NCI-H146 (cell line): ENCODE measurements at regions not wholly inside any gene's neighbourhood (a gene's known extent, or its start where the extent isn't known, plus 50 kb on each side); places are given as distances from the start of the nearest gene placed in this dataset.
"Not testable (repeated sequence)": the region's sequence is repeated elsewhere in the genome, so short reads cannot be mapped to it uniquely, and the experiment has no call there.

Experiments
- DNase-seq: peaks from one replicate; lab custom pipeline; 2025; lab: John Stamatoyannopoulos, UW

DNA sequence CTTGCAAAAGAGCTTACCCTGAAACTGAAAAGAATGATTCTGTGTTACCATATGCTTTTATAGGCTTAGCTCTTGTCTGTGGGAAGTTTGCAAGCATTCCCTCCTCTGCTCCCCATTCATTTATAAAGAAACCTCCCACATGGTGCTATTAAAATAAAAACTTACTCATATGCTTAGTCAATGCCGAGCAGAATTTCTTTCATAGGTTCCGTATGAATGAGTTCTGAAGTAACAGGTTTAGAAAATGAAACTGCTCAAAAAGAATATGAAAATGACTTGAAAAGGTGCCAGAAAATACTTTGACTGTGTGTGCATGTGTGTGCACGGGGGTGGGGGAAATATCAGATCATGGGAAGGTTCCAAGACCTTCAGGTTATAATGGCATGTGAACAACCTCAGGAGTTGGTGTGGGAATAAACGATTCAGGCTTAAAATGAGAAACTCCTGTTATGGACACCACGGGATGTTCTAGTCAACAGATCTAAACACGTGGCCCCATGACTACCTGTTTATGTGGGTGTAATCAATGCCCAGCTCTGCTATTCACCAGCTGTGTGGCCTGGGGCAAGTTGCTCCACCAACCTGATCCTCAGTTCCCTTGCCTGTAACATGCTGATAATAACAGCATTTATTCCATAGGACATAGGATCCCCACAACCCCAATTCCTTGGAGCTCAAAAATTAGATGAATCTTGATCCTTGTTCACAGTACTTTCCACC is 293.7 kb upstream of the PLGLB1 start:
- DNase-seq: not testable (repeated sequence)

DNA sequence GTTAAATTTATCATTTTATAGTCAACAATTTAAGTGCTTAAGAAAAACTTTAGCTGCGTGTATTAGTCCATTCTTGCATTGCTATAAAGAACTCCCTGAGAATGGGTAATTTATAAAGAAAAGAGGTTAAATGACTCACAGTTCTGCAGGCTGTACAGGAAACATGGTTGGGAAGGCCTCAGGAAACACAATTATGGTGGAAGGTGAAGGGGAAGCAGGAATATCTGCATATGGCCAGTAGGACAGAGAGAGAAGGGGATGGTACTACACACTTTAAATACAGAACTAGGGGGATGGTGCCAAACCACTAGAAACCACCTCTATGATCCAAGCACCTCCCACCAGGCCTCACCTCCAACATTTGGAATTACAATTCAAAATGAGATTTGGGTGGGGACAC is 295.5 kb upstream of the PLGLB1 start:
- DNase-seq: not testable (repeated sequence)

DNA sequence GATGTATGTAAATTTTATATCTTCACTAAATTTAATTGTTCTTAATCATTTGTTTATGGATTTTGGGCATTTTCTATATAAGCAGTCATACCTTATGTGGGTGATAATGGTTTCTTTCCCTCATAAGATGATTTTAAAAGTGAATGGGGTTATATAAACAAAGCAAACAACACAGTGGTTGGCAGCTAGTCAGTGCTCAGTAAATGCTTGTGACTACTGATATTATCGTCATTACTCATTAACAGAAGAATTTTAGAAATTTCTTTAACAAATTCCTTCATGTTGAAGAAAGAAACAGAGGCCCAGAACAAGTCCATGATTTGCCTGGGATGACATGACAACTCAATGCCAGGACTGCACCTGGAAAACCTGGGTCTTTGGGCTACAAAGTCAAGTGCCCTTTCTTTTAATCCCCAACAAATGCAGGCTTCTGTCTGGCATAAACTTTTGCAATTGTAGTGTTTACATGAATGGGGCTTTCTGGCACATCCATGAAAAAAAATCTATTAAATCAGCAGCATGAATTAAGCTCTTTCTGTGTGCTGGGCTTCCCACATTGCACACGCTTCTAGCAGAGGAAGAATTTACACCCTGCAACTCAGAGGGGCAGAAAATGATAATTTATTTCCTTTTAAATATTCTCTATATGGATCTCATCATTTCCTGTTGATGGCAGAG is 297.3 kb upstream of the PLGLB1 start:
- DNase-seq: not testable (repeated sequence)

DNA sequence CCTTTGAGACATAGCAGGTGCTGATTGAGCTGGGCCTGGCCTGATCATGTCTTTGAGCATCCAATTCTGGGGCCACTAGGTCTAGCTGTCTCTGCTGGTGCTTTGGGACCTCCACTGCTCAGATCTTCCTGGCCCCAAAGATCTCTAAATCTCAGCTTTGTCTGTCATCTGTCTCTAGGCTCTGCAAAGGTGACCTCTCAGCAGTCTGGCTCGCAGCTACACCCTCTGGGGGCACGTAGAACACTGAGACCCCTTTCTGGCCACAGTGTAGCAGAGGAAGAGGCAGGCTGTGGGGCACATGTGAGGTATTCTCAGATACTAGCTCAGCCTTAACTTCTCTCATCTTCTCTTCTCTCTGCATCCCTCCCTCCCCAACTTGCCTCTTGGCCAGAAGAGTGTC is 298.1 kb upstream of the PLGLB1 start:
- not testable (repeated sequence) for DNase-seq

DNA sequence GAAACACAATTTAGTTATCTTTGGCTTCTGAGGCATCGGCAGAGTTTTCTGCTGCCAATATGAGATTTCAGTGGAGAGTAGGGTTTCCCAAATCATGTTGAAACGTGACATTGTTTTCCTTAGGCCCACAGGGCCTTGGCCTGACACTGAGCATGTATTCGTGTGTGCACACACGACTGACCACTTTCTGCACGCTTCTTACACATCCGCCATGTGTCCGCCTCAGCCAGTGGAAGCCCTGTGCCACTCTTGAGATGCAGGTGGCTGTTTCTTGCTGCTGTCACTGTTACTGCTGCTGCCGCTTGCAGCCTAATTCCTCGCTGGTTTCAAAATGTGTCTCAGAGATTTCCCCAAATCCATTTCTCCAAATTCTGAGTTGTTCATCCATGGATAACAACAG is 299.6 kb upstream of the PLGLB1 start:
- not testable (repeated sequence) for DNase-seq

DNA sequence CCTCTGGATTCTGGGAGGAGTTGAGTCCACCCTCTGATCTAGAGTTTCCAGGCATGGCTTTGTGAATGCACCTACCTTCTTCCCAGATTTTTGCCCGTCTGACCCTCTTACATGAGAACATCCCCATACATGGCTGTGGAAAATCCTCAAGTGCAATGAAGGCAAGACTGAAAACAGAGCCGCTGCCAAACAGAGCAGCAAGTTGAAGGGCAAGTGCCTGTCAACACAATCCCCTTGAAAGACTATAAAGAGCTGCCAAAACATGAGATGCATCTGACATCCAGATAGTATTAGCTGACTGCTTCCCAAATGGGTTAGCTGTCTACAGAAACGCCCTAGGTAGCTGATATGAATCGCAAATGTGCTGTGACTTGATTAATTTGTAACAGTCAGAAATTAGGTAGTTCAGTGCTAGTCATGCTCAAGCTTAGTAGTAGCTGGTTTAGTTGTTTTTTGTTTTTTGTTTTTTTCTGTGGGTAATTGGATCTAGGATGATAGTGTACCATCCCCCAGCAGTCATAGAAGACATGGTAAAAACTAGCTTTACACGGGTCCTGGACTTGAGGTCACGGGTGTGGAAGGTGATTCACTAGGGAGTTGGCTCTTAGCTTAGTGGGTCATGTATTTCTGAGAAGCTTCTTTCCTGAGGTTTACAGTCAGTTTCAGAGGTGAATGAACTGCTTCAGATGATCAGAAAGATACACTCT is 302.8 kb upstream of the PLGLB1 start:
- DNase-seq: not testable (repeated sequence)

DNA sequence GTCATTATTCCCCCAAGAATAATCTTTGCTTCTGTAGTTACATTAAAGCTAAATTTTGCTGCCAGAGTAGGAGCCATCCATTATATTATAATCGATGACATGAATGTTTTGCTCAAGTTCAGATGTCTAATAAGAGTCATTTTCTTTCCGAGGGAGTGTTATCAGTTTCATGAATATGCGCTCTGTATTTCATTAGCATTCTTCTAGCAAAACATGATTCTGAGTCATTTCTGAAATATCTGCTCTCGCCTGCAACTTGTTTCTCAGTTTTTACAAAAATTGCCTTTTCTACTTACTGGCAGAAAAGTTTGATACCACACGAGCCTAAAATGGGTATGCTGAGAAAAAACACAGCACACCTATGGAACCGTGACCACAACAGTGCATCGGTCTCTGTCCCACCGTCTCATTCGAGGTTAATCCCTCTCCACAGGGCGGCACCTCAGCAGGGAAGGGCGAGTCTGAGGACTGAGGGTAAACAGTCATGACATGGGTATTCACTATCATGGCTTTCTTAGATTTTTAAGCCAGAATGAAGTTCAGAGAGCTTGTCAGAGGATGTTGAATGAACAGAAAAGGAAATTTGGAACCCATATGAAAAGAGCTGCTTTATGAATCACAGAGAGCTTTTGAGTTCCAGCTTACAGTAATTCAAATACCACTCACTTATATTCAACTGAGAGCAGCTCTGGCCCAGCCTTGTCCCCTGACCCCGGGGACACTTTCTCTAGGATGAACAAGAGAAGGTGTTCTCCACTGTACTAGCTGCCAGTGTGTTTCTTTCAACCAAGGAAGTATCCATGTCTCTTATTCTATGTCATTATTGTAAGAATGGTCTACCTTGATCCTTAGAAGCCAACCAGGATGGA is 303.6 kb upstream of the PLGLB1 start:
- DNase-seq: not testable (repeated sequence)

DNA sequence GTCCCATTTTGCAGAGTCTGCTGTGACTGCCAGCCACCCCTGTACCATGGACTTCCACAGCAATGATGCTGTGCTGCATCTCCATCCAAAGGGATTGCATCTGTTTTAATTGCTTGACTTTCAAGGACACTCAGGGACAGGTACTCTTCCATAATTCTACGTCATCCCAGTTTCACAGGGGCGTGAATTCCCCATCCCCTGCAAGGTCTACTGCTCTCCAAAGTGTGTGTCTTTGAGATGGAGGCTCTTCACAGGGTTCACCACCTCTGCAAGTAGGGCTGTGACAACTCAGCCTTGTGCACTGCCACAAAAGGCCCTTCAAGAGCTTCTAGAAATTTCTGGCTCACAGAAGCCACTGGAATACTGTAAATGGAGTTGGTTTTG is 304.3 kb upstream of the PLGLB1 start:
- DNase-seq: not testable (repeated sequence)

DNA sequence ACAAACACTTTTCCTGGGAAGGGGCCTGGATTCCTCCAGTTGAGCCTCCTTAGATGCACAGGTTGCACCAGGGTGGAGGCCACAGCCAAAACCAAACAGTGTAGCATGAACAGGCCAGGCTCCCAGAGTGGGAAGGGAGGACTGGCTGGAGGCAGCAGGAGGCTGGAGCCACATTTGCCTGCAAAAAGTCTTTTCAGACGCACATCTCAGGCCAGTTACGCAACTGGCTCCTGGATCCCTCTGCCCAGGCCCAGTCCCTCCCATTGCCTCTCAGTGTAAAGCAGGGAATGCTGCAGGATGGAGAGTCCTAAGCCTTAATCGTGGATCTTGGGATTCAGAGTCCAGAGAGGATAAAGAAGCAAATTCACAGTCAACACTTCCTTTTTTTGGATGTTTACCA is 305.1 kb upstream of the PLGLB1 start:
- not testable (repeated sequence) for DNase-seq

DNA sequence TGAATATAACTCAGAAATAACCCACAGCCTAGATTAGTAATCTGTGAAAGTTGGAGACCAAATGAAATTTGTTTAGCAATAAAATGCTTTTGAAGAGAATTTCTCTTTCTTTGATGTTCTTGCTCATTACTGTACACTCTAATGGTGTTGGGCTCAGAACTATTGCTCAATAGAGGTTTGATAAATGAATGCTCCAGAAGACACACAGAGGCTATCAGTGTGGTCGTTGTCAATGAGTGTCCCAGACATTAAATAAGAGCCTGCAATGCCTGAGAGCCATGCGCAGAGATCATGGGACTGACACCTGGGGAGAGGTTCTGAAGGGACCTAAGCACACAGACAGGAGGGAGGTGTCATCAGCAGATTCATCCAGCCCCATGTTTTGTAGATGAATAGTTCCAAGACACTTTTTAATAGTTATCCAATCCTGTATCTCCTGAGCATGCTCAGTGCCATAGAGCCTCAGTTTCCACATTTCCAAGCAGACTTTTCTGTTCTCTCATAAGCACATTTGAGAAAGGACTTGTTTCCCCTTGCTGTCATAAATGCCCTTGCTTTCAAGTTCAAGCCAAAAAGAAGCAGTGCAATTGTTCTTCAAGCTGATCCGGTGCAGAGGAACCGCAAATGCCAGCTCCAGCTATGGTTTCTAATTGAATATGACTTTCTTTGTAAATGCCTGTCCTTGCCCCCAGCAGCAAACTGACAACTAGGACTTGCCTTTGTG is 306.2 kb upstream of the PLGLB1 start:
- not testable (repeated sequence) for DNase-seq

DNA sequence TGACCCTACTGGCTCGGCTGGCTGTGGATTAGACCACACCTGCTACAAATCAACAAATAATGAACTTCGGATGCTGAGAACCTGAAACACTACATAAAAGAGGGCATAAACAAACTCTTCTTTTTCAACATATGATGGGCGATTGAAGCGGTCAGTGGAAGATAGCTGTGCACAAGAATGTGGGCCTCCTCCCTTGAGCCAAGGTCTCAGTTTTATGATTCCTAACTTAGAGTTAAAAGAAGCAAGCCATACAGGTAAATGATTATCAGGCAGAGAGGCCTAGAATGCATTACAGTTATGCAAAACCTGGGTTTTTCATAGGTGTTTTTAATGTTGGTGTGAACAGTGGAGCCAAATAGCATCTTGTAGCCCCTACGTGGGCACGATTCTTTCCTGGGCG is 307.9 kb upstream of the PLGLB1 start:
- DNase-seq: not testable (repeated sequence)

DNA sequence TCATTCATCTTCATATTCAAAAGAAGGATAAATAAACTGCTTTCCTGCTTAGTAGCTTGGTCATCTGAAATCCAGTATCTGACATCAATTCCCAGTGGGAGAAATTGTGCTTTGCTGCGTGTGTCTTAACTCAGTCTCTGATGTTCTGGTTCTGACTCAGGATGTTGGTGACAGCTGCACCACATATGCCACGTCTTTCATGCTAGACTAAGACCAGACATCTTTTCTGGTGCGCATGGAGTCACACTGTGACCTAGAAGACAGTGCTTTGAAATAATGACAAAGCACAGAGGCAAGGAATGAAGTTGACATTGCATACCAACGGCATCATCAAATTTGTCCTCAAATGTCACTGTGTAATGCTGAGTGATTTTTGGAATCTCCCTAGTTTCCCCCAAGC is 308.8 kb upstream of the PLGLB1 start:
- not testable (repeated sequence) for DNase-seq

DNA sequence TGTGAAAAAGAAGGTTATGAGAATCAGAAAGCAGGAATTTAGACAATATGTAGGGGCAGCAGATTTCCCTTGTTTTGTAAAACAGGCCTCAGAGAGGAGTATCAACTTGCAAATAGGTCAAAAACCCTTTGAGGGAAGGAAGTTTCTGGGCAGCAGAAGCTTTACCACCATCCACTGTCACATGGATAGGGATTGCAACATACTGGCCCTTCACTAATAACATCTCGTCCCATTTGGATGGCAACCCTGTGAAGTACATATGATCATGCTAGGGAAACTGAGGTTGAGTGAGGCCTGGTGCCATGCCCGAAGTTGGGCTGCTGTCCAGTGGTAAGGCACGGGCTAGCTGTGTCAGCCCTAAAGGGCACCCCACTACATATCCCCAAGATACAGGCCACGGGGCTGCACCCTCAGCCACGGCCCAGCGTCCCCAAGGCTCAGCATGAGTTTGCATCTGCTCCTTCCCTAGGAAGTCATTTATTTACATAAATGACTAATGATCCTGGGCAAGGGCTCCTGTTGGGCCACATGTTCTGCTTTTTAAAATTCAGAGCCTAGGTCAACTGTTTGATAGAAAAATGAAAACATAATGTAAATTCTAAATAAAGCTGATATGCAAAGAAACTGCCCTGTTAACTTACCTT is 310.4 kb upstream of the PLGLB1 start:
- DNase-seq: not testable (repeated sequence)

DNA sequence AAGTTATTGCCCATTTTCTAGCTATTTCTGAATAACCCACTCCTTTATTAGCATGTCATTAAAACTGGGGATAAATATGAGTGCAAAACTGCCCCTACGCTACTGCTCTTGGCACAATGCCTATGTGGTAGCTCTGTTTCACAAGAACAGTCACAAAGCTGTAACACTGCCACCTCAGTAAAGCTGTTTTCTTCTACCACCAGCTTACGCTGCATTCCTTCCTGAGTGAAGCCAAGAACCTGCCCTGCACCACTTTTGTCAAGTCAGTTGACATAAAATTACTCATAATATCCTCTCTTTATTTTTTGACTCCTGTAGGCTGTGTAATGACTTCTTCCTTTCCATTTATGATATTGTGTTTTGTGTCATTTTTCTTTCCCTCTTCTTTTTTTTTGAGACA is 313.2 kb upstream of the PLGLB1 start:
- not testable (repeated sequence) for DNase-seq

DNA sequence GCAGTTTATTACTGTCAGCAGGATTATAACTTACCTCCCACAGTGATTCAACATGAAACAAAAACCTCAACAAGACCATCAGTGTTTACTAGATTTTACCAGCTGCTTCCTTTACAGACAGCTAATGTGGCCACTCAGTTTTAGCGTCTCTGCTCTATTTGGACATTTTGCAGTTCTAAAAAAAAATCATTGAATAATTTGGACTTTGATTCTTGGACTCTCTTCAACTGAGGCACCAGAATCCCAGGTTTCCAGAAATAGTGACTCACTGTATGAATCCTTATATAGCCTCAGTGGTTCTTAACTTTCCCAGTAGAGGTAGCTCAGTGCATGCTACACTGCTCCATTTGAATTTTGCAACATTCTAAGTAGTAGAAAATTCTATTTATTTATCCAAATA is 317.4 kb upstream of the PLGLB1 start:
- DNase-seq: not testable (repeated sequence)

DNA sequence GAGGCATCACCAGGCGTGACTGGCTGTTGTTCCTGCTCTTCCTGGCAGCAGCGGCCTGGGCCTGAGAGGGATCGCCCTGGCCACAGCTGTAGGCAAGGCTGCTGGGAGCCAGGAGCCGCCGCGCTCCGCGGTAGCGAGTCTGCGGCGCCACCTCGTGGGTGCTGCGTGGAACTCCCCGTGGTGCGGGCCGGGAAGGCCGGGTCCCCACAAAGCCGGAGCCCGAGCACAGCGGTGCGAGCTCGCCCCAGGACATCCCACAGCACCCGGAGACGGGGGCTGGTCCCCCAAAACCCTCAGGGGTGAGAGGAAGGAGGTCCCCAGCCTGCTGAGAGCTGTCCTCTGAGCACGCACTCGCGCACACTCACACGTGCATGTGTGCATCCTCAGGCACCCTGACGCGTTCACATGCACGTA is 320.0 kb upstream of the PLGLB1 start:
- not testable (repeated sequence) for DNase-seq

DNA sequence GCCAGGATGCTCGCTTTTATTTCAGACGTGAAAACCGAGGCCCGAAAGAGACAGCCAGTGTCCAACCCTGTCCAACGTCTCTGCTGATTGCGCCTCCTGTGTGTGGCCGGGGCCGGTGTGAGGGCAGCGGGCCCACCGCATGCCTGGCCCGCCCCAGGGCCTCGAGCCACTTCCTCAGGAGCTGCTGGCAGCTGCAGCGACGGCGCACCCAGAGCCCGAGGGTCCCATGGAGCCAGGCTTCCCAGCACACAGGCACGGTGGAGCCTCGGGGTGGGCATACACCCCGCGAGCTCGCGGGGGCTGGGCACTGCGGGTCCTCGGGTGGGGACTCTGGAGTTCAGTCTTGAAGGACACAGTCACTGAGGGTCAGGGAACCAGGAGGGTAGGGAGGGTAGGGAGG is 320.5 kb upstream of the PLGLB1 start:
- DNase-seq: not testable (repeated sequence)

DNA sequence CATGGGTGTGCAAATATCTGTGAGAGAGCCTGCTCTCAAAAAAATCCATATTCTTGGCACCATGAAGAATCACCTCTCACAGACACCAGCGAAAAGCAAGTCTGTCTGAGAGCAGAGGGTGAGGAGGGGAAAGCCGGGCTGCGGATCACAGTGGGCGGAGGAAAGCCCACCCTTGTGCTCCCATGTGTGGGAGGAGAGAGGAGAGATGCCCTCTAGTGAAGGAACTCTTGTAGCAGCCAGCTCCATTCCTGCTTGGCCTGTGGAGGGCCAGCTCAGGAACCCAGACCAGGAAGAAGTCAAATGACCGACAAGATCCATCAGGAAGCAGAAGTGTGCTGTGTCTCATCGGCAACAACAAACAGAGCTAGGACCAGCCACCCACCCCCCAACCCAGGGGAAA is 321.7 kb upstream of the PLGLB1 start:
- DNase-seq: not testable (repeated sequence)

DNA sequence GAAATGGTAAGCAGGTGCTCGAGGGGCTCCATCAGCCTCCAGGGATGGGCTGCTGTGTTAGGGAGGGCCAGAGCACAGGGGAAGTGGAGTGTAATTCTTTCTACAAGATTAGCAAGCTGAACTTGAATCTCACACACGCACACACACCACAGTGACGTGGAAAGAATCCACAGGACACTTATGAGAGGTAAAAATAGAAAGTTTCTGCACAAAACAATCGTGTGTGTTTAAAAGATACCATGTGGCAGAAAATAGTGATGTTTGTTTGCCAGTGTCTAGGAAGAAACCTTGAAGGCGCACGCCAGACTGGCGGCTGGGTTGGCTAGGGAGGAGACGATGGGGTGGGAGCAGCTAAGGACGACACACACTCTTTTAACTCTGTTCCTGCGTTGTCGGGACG is 323.6 kb upstream of the PLGLB1 start:
- not testable (repeated sequence) for DNase-seq

DNA sequence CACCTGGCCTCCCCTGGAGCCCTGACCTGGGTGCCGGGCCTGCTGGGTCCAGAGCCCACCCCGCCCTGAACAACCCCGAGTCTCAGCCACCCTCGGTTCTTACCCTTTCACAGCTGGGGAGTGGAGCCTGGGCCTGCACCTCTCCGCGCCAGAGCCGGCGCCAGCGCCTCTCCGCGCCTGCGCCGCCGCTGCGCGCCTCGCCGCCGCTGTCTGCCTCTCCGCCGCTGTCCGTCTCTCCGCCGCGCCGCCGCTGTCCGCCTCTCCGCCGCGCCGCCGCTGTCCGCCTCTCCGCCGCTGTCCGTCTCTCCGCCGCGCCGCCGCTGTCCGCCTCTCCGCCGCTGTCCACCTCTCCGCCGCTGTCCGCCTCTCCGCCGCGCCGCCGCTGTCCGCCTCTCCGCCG is 326.9 kb upstream of the PLGLB1 start:
- not testable (repeated sequence) for DNase-seq

DNA sequence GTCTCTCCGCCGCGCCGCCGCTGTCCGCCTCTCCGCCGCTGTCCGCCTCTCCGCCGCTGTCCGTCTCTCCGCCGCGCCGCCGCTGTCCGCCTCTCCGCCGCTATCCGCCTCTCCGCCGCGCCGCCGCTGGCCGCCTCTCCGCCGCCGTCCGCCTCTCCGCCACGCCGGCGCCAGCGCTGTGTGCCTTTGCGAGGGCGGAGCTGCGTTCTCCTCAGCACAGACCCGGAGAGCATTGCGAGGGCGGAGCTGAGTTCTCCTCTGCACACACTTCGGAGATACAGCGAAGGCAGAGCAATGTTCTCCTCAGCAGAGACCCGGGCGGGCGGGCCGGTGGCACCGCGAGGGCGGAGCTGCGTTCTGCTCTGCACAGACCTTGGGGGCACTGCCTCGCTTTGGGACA is 327.4 kb upstream of the PLGLB1 start:
- DNase-seq: not testable (repeated sequence)
